Cardiac fibroblast (primary cell): ENCODE measurements at regions not wholly inside any gene's neighbourhood (a gene's known extent, or its start where the extent isn't known, plus 50 kb on each side); places are given as distances from the start of the nearest gene placed in this dataset.

Source experiments
- DNase-seq, 2 donors: peaks; one replicate each; pipeline versions ENCODE4 v3.0.0 to v3.0.0-alpha.2; 2010; ENCODE audit warnings: low read depth in 2 of 2
- H3K4me3 ChIP-seq, 2 donors: replicated peaks in 1 of 2; 1 replicate in 1 of 2; 2 replicates in 1 of 2; pipeline ENCODE4 v1.5.1; 2011; ENCODE audit warnings: low read depth in 2 of 2, low read length in 2 of 2, mild to moderate bottlenecking in 2 of 2, moderate library complexity in 1 of 2
- TF ChIP-seq, protein P1 (sequence below): IDR thresholded peaks from one replicate; pipeline ENCODE4 v1.5.1; 2011; ENCODE audit warnings: low read depth, mild to moderate bottlenecking, low read length, inconsistent platforms

DNA sequence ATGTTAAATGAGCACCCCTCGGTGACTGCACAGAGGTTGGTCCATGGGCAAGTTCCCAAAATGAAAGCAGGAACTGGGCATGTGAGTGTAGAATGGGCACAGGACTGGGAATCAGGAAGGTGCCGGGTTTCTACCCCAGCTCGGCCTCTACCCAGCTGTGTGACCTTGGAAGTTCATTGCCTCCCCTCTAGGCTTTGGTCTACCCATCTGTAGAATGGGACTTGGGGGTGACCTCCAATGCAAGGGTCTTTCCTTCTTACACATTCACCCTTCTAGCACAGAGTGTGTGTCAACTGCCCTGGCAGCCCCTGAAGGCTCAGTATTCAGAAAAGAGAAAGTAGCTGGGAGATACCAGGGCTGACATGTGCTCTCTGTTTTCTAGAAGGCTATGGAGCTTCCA lies 72.3 kb upstream of the PIAS1 start:
- TF ChIP-seq, protein P1, sequence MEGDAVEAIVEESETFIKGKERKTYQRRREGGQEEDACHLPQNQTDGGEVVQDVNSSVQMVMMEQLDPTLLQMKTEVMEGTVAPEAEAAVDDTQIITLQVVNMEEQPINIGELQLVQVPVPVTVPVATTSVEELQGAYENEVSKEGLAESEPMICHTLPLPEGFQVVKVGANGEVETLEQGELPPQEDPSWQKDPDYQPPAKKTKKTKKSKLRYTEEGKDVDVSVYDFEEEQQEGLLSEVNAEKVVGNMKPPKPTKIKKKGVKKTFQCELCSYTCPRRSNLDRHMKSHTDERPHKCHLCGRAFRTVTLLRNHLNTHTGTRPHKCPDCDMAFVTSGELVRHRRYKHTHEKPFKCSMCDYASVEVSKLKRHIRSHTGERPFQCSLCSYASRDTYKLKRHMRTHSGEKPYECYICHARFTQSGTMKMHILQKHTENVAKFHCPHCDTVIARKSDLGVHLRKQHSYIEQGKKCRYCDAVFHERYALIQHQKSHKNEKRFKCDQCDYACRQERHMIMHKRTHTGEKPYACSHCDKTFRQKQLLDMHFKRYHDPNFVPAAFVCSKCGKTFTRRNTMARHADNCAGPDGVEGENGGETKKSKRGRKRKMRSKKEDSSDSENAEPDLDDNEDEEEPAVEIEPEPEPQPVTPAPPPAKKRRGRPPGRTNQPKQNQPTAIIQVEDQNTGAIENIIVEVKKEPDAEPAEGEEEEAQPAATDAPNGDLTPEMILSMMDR = no peak
- H3K4me3 ChIP-seq = no peak overlapping the region
- DNase-seq = no peak

DNA sequence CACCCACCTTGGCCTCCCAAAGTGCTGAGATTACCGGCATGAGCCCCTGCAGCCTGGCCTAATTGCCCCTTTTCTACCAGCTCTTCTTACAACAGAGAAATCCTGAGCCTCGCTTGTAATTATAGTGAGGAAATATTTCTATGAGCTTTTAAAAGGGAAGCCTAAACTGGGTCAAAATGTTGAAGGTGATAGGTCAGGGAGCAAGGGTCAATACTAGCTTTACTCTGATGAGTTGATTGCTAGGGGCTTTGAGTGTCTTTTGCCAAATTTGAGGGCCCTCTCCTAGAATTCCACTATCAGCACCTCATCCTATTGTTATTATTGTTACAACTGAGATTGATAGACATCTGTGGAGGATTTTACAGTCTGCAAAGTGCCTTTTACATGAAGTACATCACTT lies 62.4 kb upstream of the PIAS1 start:
- no peak for DNase-seq
- TF ChIP-seq, protein P1 = no peak
- no peak overlapping the region for H3K4me3 ChIP-seq

DNA sequence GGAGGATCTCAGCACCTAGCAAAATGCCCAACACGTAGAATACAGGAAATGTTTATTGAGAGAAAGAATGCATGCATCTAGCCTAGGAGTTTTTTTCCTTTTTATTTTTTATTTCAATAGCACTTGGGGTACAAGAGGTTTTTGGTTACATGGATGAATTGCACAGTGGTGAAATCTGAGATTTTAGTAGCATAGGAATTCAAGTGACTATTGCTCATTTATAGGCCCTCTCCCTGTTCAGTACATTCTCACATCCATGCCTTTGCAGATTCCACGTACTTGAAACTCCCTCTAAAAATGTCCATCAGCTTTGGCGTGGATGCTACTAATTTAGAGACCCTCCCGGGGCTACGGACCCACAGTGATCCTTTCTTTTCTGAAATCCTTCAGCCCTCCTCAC lies 61.7 kb upstream of the PIAS1 start:
- no peak overlapping the region for H3K4me3 ChIP-seq
- TF ChIP-seq, protein P1 = no peak
- DNase-seq = no peak

DNA sequence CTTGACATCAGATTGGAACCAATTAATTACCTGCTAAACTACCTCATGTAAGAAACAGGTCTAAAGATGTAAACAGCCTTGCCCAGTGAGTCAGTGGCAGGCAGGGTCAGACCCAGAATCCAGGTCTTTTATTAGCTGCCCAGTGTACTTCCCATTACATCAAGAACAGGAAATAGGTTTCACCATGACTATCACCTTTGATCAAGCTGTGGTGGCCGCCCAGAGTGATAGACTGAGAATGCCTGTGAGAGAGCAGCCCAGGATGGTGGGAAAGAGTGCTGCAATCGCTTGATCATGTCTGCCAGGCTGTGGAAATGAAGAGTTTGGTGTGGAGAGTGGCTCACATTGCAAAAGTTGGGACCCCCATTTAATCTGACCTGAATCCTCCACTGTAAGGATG lies 61.3 kb upstream of the PIAS1 start:
- no peak for DNase-seq
- TF ChIP-seq, protein P1 = no peak
- H3K4me3 ChIP-seq = no peak overlapping the region

DNA sequence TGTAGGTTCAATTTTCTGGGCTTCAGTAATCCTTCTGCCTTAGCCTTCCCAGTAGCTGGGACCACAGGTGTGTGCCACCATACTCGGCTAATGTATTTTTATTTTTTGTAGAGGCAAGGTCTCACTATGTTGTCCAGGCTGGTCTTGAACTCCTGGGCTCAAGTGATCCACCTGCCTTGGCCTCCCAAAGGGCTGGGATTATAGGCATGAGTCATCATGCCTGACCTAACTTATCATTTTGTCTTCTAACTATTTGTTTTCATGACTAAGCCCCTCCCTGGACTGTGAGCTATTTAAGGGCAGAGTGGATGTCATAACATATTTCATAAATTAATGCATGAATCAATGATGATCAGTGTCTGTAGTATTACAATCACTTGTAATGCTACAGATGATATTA lies 56.1 kb upstream of the PIAS1 start:
- H3K4me3 ChIP-seq = no peak overlapping the region
- TF ChIP-seq, protein P1 = no peak
- peak; percentile 27 to 77 for DNase-seq

DNA sequence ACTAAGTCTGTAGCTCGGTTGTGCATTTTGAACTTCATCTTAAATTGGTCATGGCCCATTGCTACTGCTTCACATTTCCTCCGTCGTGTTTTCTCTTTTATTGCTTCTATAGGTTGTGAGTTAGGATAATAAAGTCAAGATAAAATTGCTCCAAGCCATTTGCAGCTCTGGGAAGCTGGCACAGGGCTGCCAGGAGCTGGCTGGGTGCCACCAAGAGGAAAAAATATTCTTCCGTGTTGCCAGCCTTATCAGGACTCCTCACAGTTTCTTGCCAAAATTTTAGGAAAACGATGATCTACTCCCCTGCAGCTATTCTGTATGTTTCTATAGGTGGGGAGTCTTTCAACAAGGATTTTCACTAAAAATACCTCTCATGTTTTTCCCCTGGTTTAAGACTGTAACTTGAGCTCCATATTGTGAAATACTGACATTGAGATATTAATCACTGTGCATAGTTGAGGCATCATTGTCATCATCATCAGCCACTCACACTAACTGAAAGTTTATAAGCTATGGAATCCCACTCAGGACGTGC lies 55.4 kb upstream of the PIAS1 start:
- H3K4me3 ChIP-seq = no peak overlapping the region
- TF ChIP-seq, protein P1 = no peak
- DNase-seq = peak; percentile 47 to 68
